Heart right ventricle (tissue), 16 donors: ENCODE measurements at regions not wholly inside any gene's neighbourhood (a gene's known extent, or its start where the extent isn't known, plus 50 kb on each side); places are given as distances from the start of the nearest gene placed in this dataset.
"Not testable (repeated sequence)": the region's sequence is repeated elsewhere in the genome, so short reads cannot be mapped to it uniquely, and the experiment has no call there.

Experiments used
- ATAC-seq, 8 donors: fragments of 200-7000 bp; cut with Tn5 transposase; one replicate each; pipeline ENCODE4 v1.9.1; 2020; ENCODE audit warnings: mild to moderate bottlenecking in 8 of 8, moderate library complexity in 8 of 8, moderate number of reproducible peaks in 1 of 8
- DNase-seq, 2 donors: peaks; one replicate each; pipeline ENCODE4 v3.0.0-alpha.2; 2020
- H3K27ac ChIP-seq, 10 donors: fragments of 200-600 bp; sonication (generic) in 2 of 10; one replicate each; pipeline versions ENCODE4 v1.5.0 to v1.8.0; 2020 to 2022; ENCODE audit warnings: mild to moderate bottlenecking in 3 of 10
- H3K27me3 ChIP-seq, 7 donors: fragments of 200-600 bp; one replicate each; pipeline ENCODE4 v1.8.0; 2021 to 2022; ENCODE audit warnings: mild to moderate bottlenecking in 2 of 7
- H3K36me3 ChIP-seq, 9 donors: fragments of 200-600 bp; sonication (generic) in 1 of 9; one replicate each; pipeline versions ENCODE4 v1.5.0 to v1.8.0; 2020 to 2022; ENCODE audit warnings: mild to moderate bottlenecking in 2 of 9
- H3K4me1 ChIP-seq, 9 donors: fragments of 200-600 bp; sonication (generic) in 1 of 9; one replicate each; pipeline versions ENCODE4 v1.5.0 to v1.8.0; 2020 to 2022; ENCODE audit warnings: mild to moderate bottlenecking in 4 of 9
- H3K4me3 ChIP-seq, 10 donors: fragments of 200-600 bp; sonication (generic) in 2 of 10; one replicate each; pipeline versions ENCODE4 v1.5.0 to v1.8.0; 2020 to 2022; ENCODE audit warnings: mild to moderate bottlenecking in 7 of 10, moderate library complexity in 2 of 10
- H3K9me3 ChIP-seq, 11 donors: fragments of 200-600 bp in 10 of 11; sonication (generic) in 2 of 11; one replicate each; pipeline versions ENCODE4 v1.5.0 to v1.8.0; 2013 to 2022; ENCODE audit warnings: mild to moderate bottlenecking in 2 of 11, control low read depth in 1 of 11, moderate library complexity in 1 of 11
- WGBS, 2 donors: extraction: QIAGEN DNeasy Blood & Tissue Kit; methylation state at CpG; one replicate each; pipeline ENCODE4 v1.1.7; 2013; ENCODE audit warnings: inconsistent platforms in 1 of 2; 5-methylcytosine and 5-hydroxymethylcytosine counted together
- intact Hi-C, 10 donors: fragments of 100-400 bp; cut with DNase I; formaldehyde crosslinking; loops; one replicate each; pipeline versions ENCODE4 v1.11.1 to v1.14.2; 2022
- TF ChIP-seq, protein P1 (sequence below), 9 donors: fragments of 200-600 bp; sonication (generic) in 2 of 9; IDR thresholded peaks; one replicate each; pipeline versions ENCODE4 v1.5.0 to v1.8.0; 2021 to 2022; ENCODE audit warnings: antibody characterized with exemption in 9 of 9, mild to moderate bottlenecking in 5 of 9, moderate library complexity in 1 of 9
- donor health status: Arrhythmogenic right ventricular cardiomyopathy.
- donor health status: ischemic (EF 13 %, LVEDD 7.1; RV severe dilation, severe dysfunction).
- donor health status: healthy with polysubstance abuse.
- donor health status: DM: no; HTN: yes; CAD: no.
- donor health status: DM: no; HTN: no; CAD: no.
- donor health status: ischemic (EF 25% LVEDD 6.9; RV normal size, moderate dysfunction).
- donor health status: ischemic (EF 25% LVEDD 5.7; RV mildly dilated, moderate dysfunction).
- donor health status: healthy.
- donor health status: DM: yes; HTN: yes; CAD: no.
- donor health status: Ischemic cardiomyopathy.
- donor health status: ischemic (EF 35%, LVEDD 5.7; RV mildly dilated, moderate dysfunction).
- donor health status: nonischemic (EF 11% LVEDD 7.7; RV severe dilation, severe dysfunction).
- donor health status: DM: yes; HTN: yes; CAD: no.
- donor health status: PGD.
- donor health status: ischemic (EF 29% LVEDD 5.4; RV normal size, mild dysfunction).
- donor health status: nonischemic (EF 23%, LVEDD 6.1; RV moderate dilation, normal function).

DNA sequence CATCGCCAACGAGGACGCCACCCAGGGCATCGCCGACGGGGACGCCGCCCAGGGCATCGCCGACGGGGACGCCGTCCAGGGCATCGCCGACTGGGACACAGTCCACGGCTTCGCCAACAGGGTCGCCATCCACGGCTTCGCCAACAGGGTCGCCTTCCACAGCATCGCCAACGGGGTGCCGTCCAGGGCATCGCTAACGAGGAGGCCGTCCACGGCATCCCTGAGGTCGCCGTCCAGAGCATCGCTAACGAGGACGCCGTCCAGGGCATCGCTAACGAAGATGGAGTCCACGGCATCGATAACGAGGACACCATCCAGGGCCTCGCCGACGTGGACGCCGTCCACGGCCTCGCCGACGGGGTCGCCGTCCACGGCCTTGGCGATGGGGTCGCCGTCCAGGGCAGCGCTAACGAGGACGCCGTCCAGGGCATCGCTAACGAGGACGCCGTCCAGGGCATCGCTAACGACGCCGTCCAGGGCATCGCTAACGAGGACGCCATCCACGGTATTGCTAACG is 947.8 kb downstream of the TUBA3C start:
- peaks cover 0 to 60% (median 0%) of the 10 kb centered on the region in 11 donors for H3K9me3 ChIP-seq
- ATAC-seq (no peak), DNase-seq (no peak)
- TF ChIP-seq, protein P1, sequence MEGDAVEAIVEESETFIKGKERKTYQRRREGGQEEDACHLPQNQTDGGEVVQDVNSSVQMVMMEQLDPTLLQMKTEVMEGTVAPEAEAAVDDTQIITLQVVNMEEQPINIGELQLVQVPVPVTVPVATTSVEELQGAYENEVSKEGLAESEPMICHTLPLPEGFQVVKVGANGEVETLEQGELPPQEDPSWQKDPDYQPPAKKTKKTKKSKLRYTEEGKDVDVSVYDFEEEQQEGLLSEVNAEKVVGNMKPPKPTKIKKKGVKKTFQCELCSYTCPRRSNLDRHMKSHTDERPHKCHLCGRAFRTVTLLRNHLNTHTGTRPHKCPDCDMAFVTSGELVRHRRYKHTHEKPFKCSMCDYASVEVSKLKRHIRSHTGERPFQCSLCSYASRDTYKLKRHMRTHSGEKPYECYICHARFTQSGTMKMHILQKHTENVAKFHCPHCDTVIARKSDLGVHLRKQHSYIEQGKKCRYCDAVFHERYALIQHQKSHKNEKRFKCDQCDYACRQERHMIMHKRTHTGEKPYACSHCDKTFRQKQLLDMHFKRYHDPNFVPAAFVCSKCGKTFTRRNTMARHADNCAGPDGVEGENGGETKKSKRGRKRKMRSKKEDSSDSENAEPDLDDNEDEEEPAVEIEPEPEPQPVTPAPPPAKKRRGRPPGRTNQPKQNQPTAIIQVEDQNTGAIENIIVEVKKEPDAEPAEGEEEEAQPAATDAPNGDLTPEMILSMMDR (IDR thresholded peaks at IDR 0.05) = no peak
- H3K27ac ChIP-seq = no peak overlapping the region
- 95 to 97% methylated on average over 70 to 71 of the region's 71 CpGs for WGBS, 2 donors
- no peaks in the 10 kb centered on the region for H3K4me1 ChIP-seq
- no peaks in the 10 kb centered on the region for H3K36me3 ChIP-seq
- intact Hi-C loops = no loop called here
- H3K27me3 ChIP-seq = no peaks in the 10 kb centered on the region
- no peak overlapping the region for H3K4me3 ChIP-seq

DNA sequence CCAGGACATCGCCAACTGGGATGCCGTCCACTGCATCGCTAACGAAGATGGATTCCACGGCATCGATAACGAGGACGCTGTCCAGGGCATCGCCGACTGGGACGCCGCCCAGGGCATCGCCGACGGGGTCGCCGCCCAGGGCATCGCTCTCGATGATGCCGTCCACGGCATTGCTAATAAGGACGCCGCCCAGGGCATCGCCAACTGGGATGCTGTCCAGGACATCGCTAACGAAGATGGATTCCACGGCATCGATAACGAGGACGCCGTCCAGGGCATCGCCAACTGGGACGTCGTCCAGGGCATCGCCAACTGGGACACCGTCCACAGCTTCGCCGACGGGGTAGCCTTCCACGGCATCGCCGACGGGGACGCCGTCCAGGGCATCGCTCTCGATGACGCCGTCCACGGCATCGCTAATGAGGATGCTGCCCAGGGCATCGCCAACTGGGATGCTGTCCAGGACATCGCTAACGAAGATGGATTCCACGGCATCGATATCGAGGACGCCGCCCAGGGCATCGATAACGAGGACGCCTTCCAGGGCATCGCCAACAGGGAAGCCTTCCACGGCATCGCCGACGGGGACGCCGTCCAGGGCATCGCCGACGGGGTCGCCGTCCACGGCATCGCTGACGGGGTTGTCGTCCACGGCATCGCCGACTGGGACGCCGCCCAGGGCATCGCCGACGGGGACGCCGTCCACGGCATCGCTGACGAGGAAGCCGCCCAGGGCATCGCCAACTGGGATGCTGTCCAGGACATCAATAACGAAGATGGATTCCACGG is 948.4 kb downstream of the TUBA3C start:
- Histone ChIP-seq H3K27me3 (no peaks in the 10 kb centered on the region), H3K36me3 (no peaks in the 10 kb centered on the region), H3K4me3 (no peak overlapping the region), H3K9me3 (peaks cover 0 to 59% (median 0%) of the 10 kb centered on the region in 11 donors), H3K27ac (no peak overlapping the region), H3K4me1 (no peaks in the 10 kb centered on the region)
- no peak for DNase-seq
- intact Hi-C loops = no loop called here
- TF ChIP-seq, protein P1 (IDR thresholded peaks at IDR 0.05) = no peak
- 95 to 96% methylated on average over 95 of the region's 95 CpGs for WGBS, 2 donors
- no peak for ATAC-seq

DNA sequence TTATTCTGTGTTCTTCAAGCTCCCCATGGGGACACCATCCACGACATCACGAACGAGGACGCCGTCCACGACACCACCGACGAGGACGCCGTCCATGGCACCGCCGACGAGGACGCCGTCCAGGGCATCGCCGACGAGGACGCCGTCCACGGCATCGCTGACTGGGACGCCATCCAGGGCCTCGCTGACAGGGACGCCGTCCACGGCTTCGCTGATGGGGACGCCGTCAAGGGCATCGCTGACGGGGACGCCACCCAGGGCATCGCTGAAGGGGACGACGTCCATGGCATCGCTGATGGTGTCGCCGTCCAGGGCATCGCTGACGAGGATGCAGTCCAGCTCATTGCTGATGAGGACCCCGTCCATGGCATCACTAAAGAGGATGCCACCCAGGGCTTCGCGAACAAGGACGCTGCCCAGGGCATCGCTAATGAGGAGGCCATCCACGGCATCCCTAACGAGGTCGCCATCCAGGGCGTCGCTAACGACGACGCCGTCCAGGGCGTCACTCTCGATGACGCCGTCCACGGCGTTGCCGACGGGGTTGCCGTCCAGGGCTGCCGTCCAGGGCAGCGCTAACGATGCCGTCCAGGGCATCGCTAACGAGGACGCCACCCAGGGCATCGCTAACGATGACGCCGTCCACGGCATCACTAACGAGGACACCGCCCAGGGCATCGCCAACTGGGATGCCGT is 949.2 kb downstream of the TUBA3C start:
- Histone ChIP-seq H3K36me3 (no peaks in the 10 kb centered on the region), H3K27me3 (no peaks in the 10 kb centered on the region), H3K9me3 (peaks cover 0 to 51% (median 0%) of the 10 kb centered on the region in 11 donors), H3K4me1 (no peaks in the 10 kb centered on the region), H3K27ac (no peak overlapping the region), H3K4me3 (no peak overlapping the region)
- TF ChIP-seq, protein P1 (IDR thresholded peaks at IDR 0.05) = no peak
- ATAC-seq (no peak), DNase-seq (no peak)
- 95 to 97% methylated on average over 80 of the region's 80 CpGs for WGBS, 2 donors
- intact Hi-C loops = no loop called here

DNA sequence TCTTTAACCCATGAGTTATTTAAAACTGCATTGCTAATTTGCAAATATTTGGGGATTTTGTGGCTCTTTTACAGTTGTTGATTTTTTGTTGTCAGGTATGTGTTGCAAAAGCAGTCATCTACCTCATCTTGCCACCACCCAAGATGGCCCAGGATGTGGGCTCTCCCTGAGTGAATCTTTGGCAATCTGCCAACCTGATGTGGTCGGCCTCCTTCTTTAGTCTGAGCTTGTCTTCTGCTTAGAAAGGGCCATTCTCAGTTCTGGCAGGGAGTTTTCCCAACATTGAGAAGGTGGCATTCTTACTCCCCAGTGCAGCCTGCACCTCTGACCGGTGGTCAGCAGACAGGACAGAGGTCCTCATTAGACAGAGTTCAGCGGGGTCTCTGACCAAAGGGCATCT is 957.2 kb downstream of the TUBA3C start:
- H3K4me3 ChIP-seq, DNase-seq, H3K27me3 ChIP-seq, H3K4me1 ChIP-seq, H3K9me3 ChIP-seq, H3K27ac ChIP-seq, intact Hi-C loops, ATAC-seq, H3K36me3 ChIP-seq: not testable (repeated sequence)
- WGBS, 2 donors = 52 to 57% methylated on average over 3 of the region's 3 CpGs

DNA sequence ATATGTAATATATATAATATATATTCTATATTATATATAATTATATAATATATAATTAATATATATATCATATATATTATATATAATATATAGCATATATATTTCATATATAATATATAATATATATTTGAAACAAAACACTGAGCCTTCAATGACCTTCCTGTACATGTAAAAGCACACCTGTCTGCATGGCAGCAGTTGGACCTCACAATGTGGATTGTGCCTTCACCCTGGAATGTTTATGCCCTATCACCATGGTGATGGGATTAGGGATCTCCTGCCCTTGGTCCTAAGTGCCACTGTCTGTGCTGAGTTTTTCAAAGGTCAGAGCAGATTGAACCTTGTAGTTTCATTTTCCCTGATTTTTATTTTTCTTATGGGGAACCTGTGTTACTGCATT is 966.9 kb downstream of the TUBA3C start:
- DNase-seq, H3K36me3 ChIP-seq, H3K4me3 ChIP-seq, H3K27ac ChIP-seq, intact Hi-C loops, H3K27me3 ChIP-seq, H3K4me1 ChIP-seq: not testable (repeated sequence)
- ATAC-seq = peak in 5 of 8 donors; percentile 36 to 72 (median 52)
- H3K9me3 ChIP-seq = peaks cover 0 to 44% (median 0%) of the 10 kb centered on the region in 11 donors

DNA sequence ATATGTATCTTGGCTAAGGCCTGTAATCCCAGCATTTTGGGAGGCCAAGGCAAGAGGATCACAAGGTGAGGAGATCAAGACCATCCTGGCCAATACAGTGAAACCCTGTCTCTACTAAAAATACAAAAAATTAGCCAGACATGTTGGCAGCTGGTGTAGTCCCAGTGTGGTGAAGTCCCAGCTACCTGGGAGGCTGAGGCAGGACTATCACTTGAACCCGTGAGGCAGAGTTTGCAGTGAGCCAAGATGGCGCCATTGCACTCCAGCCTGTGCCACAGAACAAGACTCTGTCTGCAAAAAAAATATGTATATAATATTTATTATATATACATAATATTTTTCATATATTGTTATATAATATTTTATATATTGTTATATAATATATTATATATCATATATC is 968.1 kb downstream of the TUBA3C start:
- intact Hi-C loops, H3K4me3 ChIP-seq, DNase-seq, H3K27me3 ChIP-seq, H3K27ac ChIP-seq, H3K36me3 ChIP-seq, H3K4me1 ChIP-seq: not testable (repeated sequence)
- peaks cover 0 to 46% (median 0%) of the 10 kb centered on the region in 11 donors for H3K9me3 ChIP-seq
- ATAC-seq = peak in 6 of 8 donors; percentile 12 to 74 (median 32)
- WGBS, 2 donors = 51 to 68% methylated on average over 2 of the region's 2 CpGs
